Stimulated activated naive CD8-positive, alpha-beta T cell treated with anti-CD3 and anti-CD28 coated beads, Interleukin-15, Interleukin-2, amounts not matched to agents 100 U/mL and 50 U/mL, for 24 hours (primary cell): ENCODE measurements at regions not wholly inside any gene's neighbourhood (a gene's known extent, or its start where the extent isn't known, plus 50 kb on each side); places are given as distances from the start of the nearest gene placed in this dataset.

Source experiments
- ATAC-seq: fragments of 150-1000 bp; cut with Tn5 transposase; one replicate; pipeline ENCODE4 v1.10.0; 2021
- DNase-seq: peaks from one replicate; pipeline ENCODE4 v3.0.0; 2021

GRCh38 chr9:91100878-91101450 is 260.8 kb downstream of the AUH start:
- no peak for ATAC-seq
- DNase-seq, result no peak

GRCh38 chr9:91101611-91102168 is 260.0 kb downstream of the AUH start:
- ATAC-seq (peak; percentile 79), DNase-seq (peak; percentile 82)

- DNase-seq (no peak), ATAC-seq (no peak)
Observed at GRCh38 chr9:91102269-91102668, 259.4 kb downstream of the AUH start.

GRCh38 chr9:91103931-91104330 is 257.8 kb downstream of the AUH start:
- DNase-seq (no peak), ATAC-seq (no peak)

GRCh38 chr9:91106415-91107081 is 255.2 kb downstream of the AUH start:
- DNase-seq (no peak), ATAC-seq (no peak)

- ATAC-seq, result no peak
Observed at GRCh38 chr9:91111226-91111625, 250.5 kb downstream of the AUH start.

GRCh38 chr9:91111876-91112275 is 249.8 kb downstream of the AUH start:
- ATAC-seq (no peak), DNase-seq (no peak)

More at GRCh38 chr9:91111226-91111625, 250.5 kb downstream of the AUH start:
- DNase-seq, result no peak

- no peak for DNase-seq
- no peak for ATAC-seq
Observed at GRCh38 chr9:91113016-91113415, 248.7 kb downstream of the AUH start.

- DNase-seq (no peak), ATAC-seq (no peak)
Observed at GRCh38 chr9:91114450-91114849, 247.3 kb downstream of the AUH start.

- no peak for ATAC-seq
Observed at GRCh38 chr9:91116211-91116610, 245.5 kb downstream of the AUH start.

GRCh38 chr9:91116711-91117110 is 245.0 kb downstream of the AUH start:
- ATAC-seq (no peak), DNase-seq (no peak)

More at GRCh38 chr9:91116211-91116610, 245.5 kb downstream of the AUH start:
- no peak for DNase-seq

GRCh38 chr9:91117474-91117891 is 244.2 kb downstream of the AUH start:
- ATAC-seq, result no peak
- no peak for DNase-seq

GRCh38 chr9:91117959-91118703 is 243.6 kb downstream of the AUH start:
- no peak for DNase-seq

GRCh38 chr9:91118704-91119025 is 243.1 kb downstream of the AUH start:
- ATAC-seq (no peak), DNase-seq (no peak)

More at GRCh38 chr9:91117959-91118703, 243.6 kb downstream of the AUH start:
- no peak for ATAC-seq

GRCh38 chr9:91119142-91119541 is 242.6 kb downstream of the AUH start:
- no peak for ATAC-seq
- DNase-seq, result no peak

- ATAC-seq (no peak), DNase-seq (no peak)
Observed at GRCh38 chr9:91119679-91120078, 242.0 kb downstream of the AUH start.

- ATAC-seq (no peak), DNase-seq (no peak)
Observed at GRCh38 chr9:91120200-91120599, 241.5 kb downstream of the AUH start.

- DNase-seq, result no peak
- ATAC-seq, result peak; percentile 55
Observed at GRCh38 chr9:91122755-91123154, 239.0 kb downstream of the AUH start.

- ATAC-seq (no peak), DNase-seq (no peak)
Observed at GRCh38 chr9:91126761-91127445, 234.8 kb downstream of the AUH start.

GRCh38 chr9:91127653-91128052 is 234.1 kb downstream of the AUH start:
- ATAC-seq, result no peak
- no peak for DNase-seq

GRCh38 chr9:91130796-91131318 is 230.9 kb downstream of the AUH start:
- DNase-seq, result no peak
- ATAC-seq, result no peak

- peak; percentile 73 for DNase-seq
- ATAC-seq, result peak; percentile 99
Observed at GRCh38 chr9:91131433-91131839, 230.3 kb downstream of the AUH start.
